ENCODE measurements at regions not wholly inside any gene's neighbourhood (a gene's known extent, or its start where the extent isn't known, plus 50 kb on each side); places are given as distances from the start of the nearest gene placed in this dataset.

- peak; percentile 18 for DNase-seq
Measured at GRCh38 chr5:175579742-175580432, 78.0 kb upstream of the HRH2 start.

- DNase-seq: no peak
Measured at GRCh38 chr5:175582697-175583096, 75.2 kb upstream of the HRH2 start.

- no peak for DNase-seq
Measured at GRCh38 chr5:175585567-175585966, 72.3 kb upstream of the HRH2 start.

- DNase-seq: no peak
Measured at GRCh38 chr5:175588709-175589429, 69.0 kb upstream of the HRH2 start.

- DNase-seq: no peak
Measured at GRCh38 chr5:175589714-175590113, 68.2 kb upstream of the HRH2 start.

- DNase-seq: peak; percentile 94
Measured at GRCh38 chr5:175590471-175590881, 67.4 kb upstream of the HRH2 start.

- no peak for DNase-seq
Measured at GRCh38 chr5:175591293-175591692, 66.6 kb upstream of the HRH2 start.

- no peak for DNase-seq
Measured at GRCh38 chr5:175593794-175594193, 64.1 kb upstream of the HRH2 start.

- DNase-seq: no peak
Measured at GRCh38 chr5:175595905-175596304, 62.0 kb upstream of the HRH2 start.

- no peak for DNase-seq
Measured at GRCh38 chr5:175596761-175597189, 61.1 kb upstream of the HRH2 start.

GRCh38 chr5:175597718-175598117 is 60.2 kb upstream of the HRH2 start:
- DNase-seq: no peak

- no peak for DNase-seq
Measured at GRCh38 chr5:175598774-175599173, 59.1 kb upstream of the HRH2 start.

- DNase-seq: no peak
Measured at GRCh38 chr5:175599210-175599609, 58.7 kb upstream of the HRH2 start.

GRCh38 chr5:175603987-175604739 is 53.7 kb upstream of the HRH2 start:
- DNase-seq: no peak

- no peak for DNase-seq
Measured at GRCh38 chr5:175606409-175606808, 51.5 kb upstream of the HRH2 start.
